Endothelial cell of umbilical vein (primary cell): ENCODE measurements at regions not wholly inside any gene's neighbourhood (a gene's known extent, or its start where the extent isn't known, plus 50 kb on each side); places are given as distances from the start of the nearest gene placed in this dataset.

Source experiments
- BruUV-seq: library from RNA; stranded (reverse); fragments of 400-500 nt; replicated peaks from 2 replicates; lab custom pipeline; 2021; lab: Mats Ljungman, UMichigan
- CTCF ChIA-PET: fragments of 300-600, 350-600 bp; sonication (Branson Sonifier 250); formaldehyde crosslinking; loops from one replicate; lab custom pipeline; 2021; ENCODE audit warnings: antibody characterized with exemption, inconsistent platforms; lab: Charles Lee
- POLR2A ChIA-PET: fragments of 300-600, 350-600 bp; sonication (Branson Sonifier 250); formaldehyde crosslinking; loops from one replicate; lab custom pipeline; 2021; ENCODE audit warnings: antibody characterized with exemption, inconsistent platforms; lab: Charles Lee
- DNase-seq: peaks from one replicate; pipeline ENCODE4 v3.0.0-alpha.2; 2011; ENCODE audit warnings: low read depth, low spot score
- FAIRE-seq: peaks from 2 replicates; lab custom pipeline; 2011; peaks lifted over from hg19 to GRCh38; lab: Jason Lieb, UNC
- H2AFZ ChIP-seq: 2 replicates; pipeline ENCODE4 v1.6.0; 2012; ENCODE audit warnings: low read depth, low read length, control low read depth, inconsistent platforms
- H3K27ac ChIP-seq: 2 replicates; pipeline ENCODE4 v1.5.1; 2011; ENCODE audit warnings: low read depth, mild to moderate bottlenecking, control low read depth, low read length, moderate library complexity; ENCODE audit not compliant: insufficient read depth
- H3K27me3 ChIP-seq, 2 experiments: 2 replicates each; pipeline versions ENCODE4 v1.6.0 to v1.6.1; 2011; ENCODE audit warnings: low read length in 2 of 2, mixed read lengths in 1 of 2; ENCODE audit not compliant: control insufficient read depth in 2 of 2, insufficient read depth in 2 of 2
- H3K36me3 ChIP-seq, 2 experiments: 2 replicates in 1 of 2; 3 replicates in 1 of 2; pipeline ENCODE4 v1.5.1; 2011; ENCODE audit warnings: low read length in 2 of 2, mild to moderate bottlenecking in 1 of 2, moderate library complexity in 1 of 2; ENCODE audit not compliant: control insufficient read depth in 2 of 2, insufficient read depth in 2 of 2; ENCODE audit errors: extremely low read depth in 1 of 2
- H3K4me1 ChIP-seq: 3 replicates; pipeline ENCODE4 v1.5.1; 2011; ENCODE audit warnings: mild to moderate bottlenecking, low read length; ENCODE audit not compliant: control insufficient read depth, insufficient read depth; ENCODE audit errors: extremely low read depth
- H3K4me2 ChIP-seq: 2 replicates; pipeline ENCODE4 v1.6.1; 2011; ENCODE audit warnings: low read length, control low read depth, mixed read lengths; ENCODE audit not compliant: insufficient read depth
- H3K4me3 ChIP-seq, 3 experiments: fragments of 200-600 bp in 1 of 3; sonication (generic), shearing (Covaris generic) in 1 of 3; replicated peaks in 1 of 3; 2 replicates each; pipeline ENCODE4 v1.5.1; 2011 to 2016; ENCODE audit warnings: control low read depth in 3 of 3, low read length in 3 of 3, mild to moderate bottlenecking in 2 of 3, inconsistent platforms in 1 of 3, low read depth in 1 of 3, moderate library complexity in 1 of 3; ENCODE audit not compliant: insufficient read depth in 1 of 3
- H3K79me2 ChIP-seq: 2 replicates; pipeline ENCODE4 v1.6.0; 2012; ENCODE audit warnings: low read length, inconsistent platforms; ENCODE audit not compliant: control insufficient read depth, insufficient read depth
- H3K9ac ChIP-seq: replicated peaks from 2 replicates; pipeline ENCODE3; 2011; ENCODE audit warnings: low read length, control low read depth; ENCODE audit not compliant: insufficient read depth; ENCODE audit errors: extremely low read depth
- H3K9me1 ChIP-seq: replicated peaks from 3 replicates; pipeline ENCODE4 v1.6.0; 2011; ENCODE audit warnings: mild to moderate bottlenecking, low read length; ENCODE audit not compliant: control insufficient read depth, insufficient read depth; ENCODE audit errors: extremely low read depth
- H3K9me3 ChIP-seq: replicated peaks from 2 replicates; pipeline ENCODE4 v1.5.1; 2012; ENCODE audit warnings: low read length, inconsistent platforms; ENCODE audit not compliant: control insufficient read depth, insufficient read depth
- H4K20me1 ChIP-seq: replicated peaks from 2 replicates; pipeline ENCODE3; 2011; ENCODE audit warnings: mild to moderate bottlenecking, low read length; ENCODE audit not compliant: control insufficient read depth, insufficient read depth; ENCODE audit errors: extremely low read depth
- EZH2 ChIP-seq: IDR thresholded peaks from 2 replicates; pipeline ENCODE4 v1.6.1; 2012; ENCODE audit warnings: borderline replicate concordance, low read depth, mild to moderate bottlenecking, moderate library complexity, low read length, inconsistent platforms; ENCODE audit not compliant: severe bottlenecking
- FOS ChIP-seq: IDR thresholded peaks from 2 replicates; pipeline ENCODE4 v1.6.1; 2011; ENCODE audit warnings: mild to moderate bottlenecking, low read length, moderate library complexity, borderline replicate concordance; ENCODE audit not compliant: insufficient read depth
- GATA2 ChIP-seq: IDR thresholded peaks from 2 replicates; pipeline ENCODE4 v1.7.0; 2011; ENCODE audit warnings: low read depth, mild to moderate bottlenecking, moderate library complexity, mixed read lengths, low read length; ENCODE audit not compliant: insufficient read length, insufficient read depth
- JUN ChIP-seq: IDR thresholded peaks from 2 replicates; pipeline ENCODE4 v1.6.1; 2011; ENCODE audit warnings: borderline replicate concordance, low read depth; ENCODE audit not compliant: insufficient read length, insufficient read depth
- MYC ChIP-seq: IDR thresholded peaks from one replicate; pipeline ENCODE4 v1.6.1; 2011; ENCODE audit warnings: mild to moderate bottlenecking, low read depth, low read length
- POLR2A ChIP-seq: IDR thresholded peaks from 2 replicates; pipeline ENCODE4 v1.6.1; 2012; ENCODE audit warnings: low read depth, mild to moderate bottlenecking, control low read depth, low read length
- POLR2AphosphoS5 ChIP-seq: IDR thresholded peaks from 2 replicates; pipeline ENCODE4 v1.6.1; 2012; ENCODE audit warnings: low read depth, mild to moderate bottlenecking, control low read depth, low read length, moderate library complexity; ENCODE audit not compliant: insufficient read depth
- dilution Hi-C: fragments of 300-500 bp; cut with MboI; formaldehyde crosslinking; loops from one replicate; pipeline ENCODE4 v1.15.0; 2019; ENCODE audit warnings: low sequenced_read_pairs; ENCODE audit not compliant: extremely low pct_ligation_motif_present
- intact Hi-C: fragments of 100-400 bp; cut with micrococcal nuclease; formaldehyde crosslinking; loops from one replicate; pipeline ENCODE4 v1.10.0; 2022
- TF ChIP-seq, protein P1 (sequence below), 2 donors: IDR thresholded peaks; 1 replicate in 1 of 2; 2 replicates in 1 of 2; pipeline ENCODE4 v1.5.1; 2011; ENCODE audit warnings: low read length in 2 of 2, mild to moderate bottlenecking in 2 of 2, moderate library complexity in 2 of 2, control low read depth in 1 of 2, inconsistent platforms in 1 of 2, low read depth in 1 of 2; ENCODE audit not compliant: insufficient read depth in 1 of 2; ENCODE audit errors: extremely low read depth in 1 of 2
- TF ChIP-seq, protein P2 (sequence below): IDR thresholded peaks from 2 replicates; pipeline ENCODE4 v1.6.1; 2011; ENCODE audit not compliant: insufficient read depth, insufficient read length

DNA sequence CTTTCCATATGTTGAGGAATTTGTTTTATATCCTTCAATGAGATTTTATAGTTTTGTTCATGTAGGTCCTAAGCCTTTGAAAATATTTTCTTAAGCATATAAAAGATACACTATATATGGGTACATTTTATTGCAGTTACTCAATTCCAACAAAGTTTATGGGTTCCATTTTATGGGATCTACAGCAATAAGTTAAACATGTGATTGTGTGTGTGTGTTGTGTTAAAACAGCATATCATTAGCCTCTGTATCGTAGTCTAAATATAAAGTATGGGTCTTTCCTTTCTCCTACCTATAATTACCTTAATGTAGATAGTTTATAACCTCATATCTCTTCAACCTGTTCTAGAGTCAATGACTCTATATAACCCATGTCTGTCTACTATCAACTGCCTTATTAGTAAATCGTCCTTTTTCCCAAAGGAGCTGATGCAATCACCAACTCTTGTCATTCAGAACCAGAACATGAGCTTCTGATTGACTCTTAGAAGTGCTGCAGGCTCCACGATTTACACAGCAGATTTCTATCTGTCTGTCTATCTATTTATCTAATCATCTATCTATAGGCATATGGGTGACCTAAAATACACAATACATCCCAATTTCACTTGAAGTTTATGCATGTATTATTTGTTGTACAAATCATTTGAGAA lies 512.6 kb upstream of the CBLB start:
- H3K9me3 ChIP-seq = no peaks in the 10 kb centered on the region
- no peak overlapping the region for H3K4me2 ChIP-seq
- CTCF ChIA-PET = interaction anchor here (1.1 to 1.8 kb wide), 3 partner anchors 8 to 13 kb away, joined by 3 to 5 read pairs (median 4); no protein-coding TSS in a partner anchor
- no peaks in the 10 kb centered on the region for H4K20me1 ChIP-seq
- H3K27me3 ChIP-seq = no peaks in the 10 kb centered on the region
- no peak overlapping the region for H2AFZ ChIP-seq
- DNase-seq (no peak), FAIRE-seq (no peak)
- no peak overlapping the region for H3K27ac ChIP-seq
- POLR2A ChIA-PET = no interaction called here
- no TSS peak for BruUV-seq
- intact Hi-C loops (no loop called here), dilution Hi-C loops (no loop called here)
- H3K9me1 ChIP-seq = no peaks in the 10 kb centered on the region
- TF ChIP-seq FOS = no peak
- TF ChIP-seq, protein P1, sequence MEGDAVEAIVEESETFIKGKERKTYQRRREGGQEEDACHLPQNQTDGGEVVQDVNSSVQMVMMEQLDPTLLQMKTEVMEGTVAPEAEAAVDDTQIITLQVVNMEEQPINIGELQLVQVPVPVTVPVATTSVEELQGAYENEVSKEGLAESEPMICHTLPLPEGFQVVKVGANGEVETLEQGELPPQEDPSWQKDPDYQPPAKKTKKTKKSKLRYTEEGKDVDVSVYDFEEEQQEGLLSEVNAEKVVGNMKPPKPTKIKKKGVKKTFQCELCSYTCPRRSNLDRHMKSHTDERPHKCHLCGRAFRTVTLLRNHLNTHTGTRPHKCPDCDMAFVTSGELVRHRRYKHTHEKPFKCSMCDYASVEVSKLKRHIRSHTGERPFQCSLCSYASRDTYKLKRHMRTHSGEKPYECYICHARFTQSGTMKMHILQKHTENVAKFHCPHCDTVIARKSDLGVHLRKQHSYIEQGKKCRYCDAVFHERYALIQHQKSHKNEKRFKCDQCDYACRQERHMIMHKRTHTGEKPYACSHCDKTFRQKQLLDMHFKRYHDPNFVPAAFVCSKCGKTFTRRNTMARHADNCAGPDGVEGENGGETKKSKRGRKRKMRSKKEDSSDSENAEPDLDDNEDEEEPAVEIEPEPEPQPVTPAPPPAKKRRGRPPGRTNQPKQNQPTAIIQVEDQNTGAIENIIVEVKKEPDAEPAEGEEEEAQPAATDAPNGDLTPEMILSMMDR (IDR thresholded peaks at IDR 0.05; ENCODE audit: extremely low read depth in 1 of 2, insufficient read depth in 1 of 2, low read depth in 1 of 2, low read length in 2 of 2) = no peak
- no peak for TF ChIP-seq JUN
- TF ChIP-seq, protein P2, sequence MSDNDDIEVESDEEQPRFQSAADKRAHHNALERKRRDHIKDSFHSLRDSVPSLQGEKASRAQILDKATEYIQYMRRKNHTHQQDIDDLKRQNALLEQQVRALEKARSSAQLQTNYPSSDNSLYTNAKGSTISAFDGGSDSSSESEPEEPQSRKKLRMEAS = no peak
- no peak for TF ChIP-seq POLR2A
- TF ChIP-seq EZH2 = no peak
- TF ChIP-seq MYC = no peak
- no peak for TF ChIP-seq GATA2
- no peak for TF ChIP-seq POLR2AphosphoS5
- H3K79me2 ChIP-seq = no peaks in the 10 kb centered on the region
- H3K4me3 ChIP-seq = no peak overlapping the region
- H3K9ac ChIP-seq = no peak overlapping the region
- no peaks in the 10 kb centered on the region for H3K36me3 ChIP-seq
- no peaks in the 10 kb centered on the region for H3K4me1 ChIP-seq
